ENCODE measurements at regions not wholly inside any gene's neighbourhood (a gene's known extent, or its start where the extent isn't known, plus 50 kb on each side); places are given as distances from the start of the nearest gene placed in this dataset.
"Not testable (repeated sequence)": the region's sequence is repeated elsewhere in the genome, so short reads cannot be mapped to it uniquely, and the experiment has no call there.

DNA sequence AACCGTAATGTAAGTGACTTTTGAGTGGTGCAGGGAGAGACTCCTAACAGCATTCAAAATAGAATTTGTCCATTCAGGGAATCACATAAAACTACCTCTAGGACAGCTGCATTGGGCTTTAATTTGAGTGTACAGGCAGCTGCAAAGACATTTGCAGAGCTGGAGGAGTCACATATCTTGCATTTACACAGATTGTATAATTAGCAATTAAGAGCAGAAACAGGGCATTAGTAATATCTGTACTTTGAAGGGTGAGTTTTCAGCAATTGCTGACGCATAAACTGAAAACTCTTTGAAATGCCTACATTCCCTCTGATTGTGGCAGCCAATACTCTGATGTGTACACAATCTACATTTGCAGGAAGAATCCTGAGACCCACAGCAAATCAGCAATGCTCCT lies 245.6 kb downstream of the UBE2NL start:
- TF ChIP-seq TSHZ2 (CRISPR knock-in tag; IDR thresholded peaks at IDR 0.05); ESRRG (CRISPR knock-in tag; IDR thresholded peaks at IDR 0.05); CSRNP3 (CRISPR knock-in tag; IDR thresholded peaks at IDR 0.05); ZNF565 (CRISPR knock-in tag; conservative IDR thresholded peaks at IDR 0.05; ENCODE audit: low read depth); ARNTL (CRISPR knock-in tag; IDR thresholded peaks at IDR 0.05; ENCODE audit: borderline replicate concordance, low read depth): not testable (repeated sequence)
- TF ChIP-seq, protein P1, sequence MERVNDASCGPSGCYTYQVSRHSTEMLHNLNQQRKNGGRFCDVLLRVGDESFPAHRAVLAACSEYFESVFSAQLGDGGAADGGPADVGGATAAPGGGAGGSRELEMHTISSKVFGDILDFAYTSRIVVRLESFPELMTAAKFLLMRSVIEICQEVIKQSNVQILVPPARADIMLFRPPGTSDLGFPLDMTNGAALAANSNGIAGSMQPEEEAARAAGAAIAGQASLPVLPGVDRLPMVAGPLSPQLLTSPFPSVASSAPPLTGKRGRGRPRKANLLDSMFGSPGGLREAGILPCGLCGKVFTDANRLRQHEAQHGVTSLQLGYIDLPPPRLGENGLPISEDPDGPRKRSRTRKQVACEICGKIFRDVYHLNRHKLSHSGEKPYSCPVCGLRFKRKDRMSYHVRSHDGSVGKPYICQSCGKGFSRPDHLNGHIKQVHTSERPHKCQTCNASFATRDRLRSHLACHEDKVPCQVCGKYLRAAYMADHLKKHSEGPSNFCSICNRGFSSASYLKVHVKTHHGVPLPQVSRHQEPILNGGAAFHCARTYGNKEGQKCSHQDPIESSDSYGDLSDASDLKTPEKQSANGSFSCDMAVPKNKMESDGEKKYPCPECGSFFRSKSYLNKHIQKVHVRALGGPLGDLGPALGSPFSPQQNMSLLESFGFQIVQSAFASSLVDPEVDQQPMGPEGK (CRISPR knock-in tag; IDR thresholded peaks at IDR 0.05; ENCODE audit: borderline replicate concordance), result not testable (repeated sequence)
